K562 (cell line): ENCODE measurements at regions not wholly inside any gene's neighbourhood (a gene's known extent, or its start where the extent isn't known, plus 50 kb on each side); places are given as distances from the start of the nearest gene placed in this dataset.

Experiments
- ATAC-seq: fragments of 200-7000 bp; cut with Tn5 transposase; 3 replicates; pipeline ENCODE4 v1.9.1; 2020; ENCODE audit warnings: moderate library complexity
- BruUV-seq: library from RNA; stranded (reverse); fragments of 400-500 nt; replicated peaks from 2 replicates; lab custom pipeline; 2021; lab: Mats Ljungman, UMichigan
- CTCF ChIA-PET: fragments of 300-600 bp; formaldehyde crosslinking; extraction: SDS; loops from one replicate; lab custom pipeline; 2021; ENCODE audit warnings: low intra/inter-chr PET ratio; lab: Yijun Ruan, JAX
- POLR2A ChIA-PET: fragments of 300-600, 350-650 bp; sonication (Branson Sonifier 250); formaldehyde crosslinking; extraction: SDS; loops from one replicate; lab custom pipeline; 2021; ENCODE audit warnings: antibody characterized with exemption, inconsistent platforms; lab: Yijun Ruan, JAX
- DNase-seq, 4 experiments: peaks; one replicate each; pipeline versions ENCODE4 v3.0.0 to v3.0.0-alpha.2; 2011 to 2018; ENCODE audit warnings: low spot score in 3 of 4, mixed read lengths in 3 of 4; ENCODE audit errors: extremely low read depth in 1 of 4
- FAIRE-seq: peaks from 2 replicates; lab custom pipeline; 2011; peaks lifted over from hg19 to GRCh38; lab: Jason Lieb, UNC
- H2AFZ ChIP-seq: 2 replicates; pipeline ENCODE4 v1.6.0; 2011; ENCODE audit warnings: low read depth, low read length, control low read depth, inconsistent platforms
- H3K27ac ChIP-seq: fragments of 200-600 bp; 3 replicates; pipeline ENCODE4 v1.8.0; 2011; ENCODE audit warnings: low read depth, mild to moderate bottlenecking, control low read depth, inconsistent platforms, low read length, moderate library complexity, mixed read lengths; ENCODE audit errors: extremely low read depth
- H3K27me3 ChIP-seq, 2 experiments: fragments of 300-600 bp in 1 of 2; 2 replicates in 1 of 2; 3 replicates in 1 of 2; pipeline versions ENCODE4 v1.6.0 to v1.8.0; 2011; ENCODE audit warnings: inconsistent platforms in 2 of 2, low read length in 2 of 2, mild to moderate bottlenecking in 1 of 2, mixed read lengths in 1 of 2, moderate library complexity in 1 of 2; ENCODE audit not compliant: control insufficient read depth in 2 of 2, insufficient read depth in 2 of 2
- H3K36me3 ChIP-seq: fragments of 300-600 bp; 3 replicates; pipeline ENCODE4 v1.8.0; 2011; ENCODE audit warnings: mild to moderate bottlenecking, low read length, inconsistent platforms; ENCODE audit not compliant: control insufficient read depth, insufficient read depth
- H3K4me1 ChIP-seq, 2 experiments: fragments of 200-600 bp in 1 of 2; replicated peaks in 1 of 2; 2 replicates in 1 of 2; 3 replicates in 1 of 2; pipeline versions ENCODE4 v1.5.1 to v1.8.0; 2011; ENCODE audit warnings: inconsistent platforms in 2 of 2, low read length in 2 of 2, mild to moderate bottlenecking in 1 of 2, mixed read lengths in 1 of 2, moderate library complexity in 1 of 2; ENCODE audit not compliant: control insufficient read depth in 2 of 2, insufficient read depth in 2 of 2
- H3K4me2 ChIP-seq: 2 replicates; pipeline ENCODE4 v1.6.1; 2011; ENCODE audit warnings: low read length, control low read depth, inconsistent platforms, mixed read lengths; ENCODE audit not compliant: insufficient read depth
- H3K4me3 ChIP-seq: fragments of 200-600 bp; sonication (generic), shearing (Covaris generic); 2 replicates; pipeline ENCODE4 v1.5.1; 2016; ENCODE audit warnings: control low read depth, inconsistent platforms
- H3K79me2 ChIP-seq: fragments of 200-600 bp; 3 replicates; pipeline ENCODE4 v1.8.0; 2011; ENCODE audit warnings: low read length, inconsistent platforms; ENCODE audit not compliant: control insufficient read depth, insufficient read depth
- H3K9ac ChIP-seq, 2 experiments: 2 replicates each; pipeline versions ENCODE4 v1.6.0 to v1.6.1; 2011; ENCODE audit warnings: low read depth in 2 of 2, low read length in 2 of 2, control low read depth in 1 of 2, inconsistent platforms in 1 of 2, mild to moderate bottlenecking in 1 of 2, mixed read lengths in 1 of 2; ENCODE audit not compliant: insufficient read depth in 1 of 2
- H3K9me1 ChIP-seq: one replicate; pipeline ENCODE4 v1.6.0; 2011; ENCODE audit warnings: inconsistent platforms, mild to moderate bottlenecking, low read length, moderate library complexity; ENCODE audit not compliant: control insufficient read depth, insufficient read depth
- H3K9me3 ChIP-seq: replicated peaks from 2 replicates; pipeline ENCODE4 v1.5.1; 2011; ENCODE audit warnings: low read depth, low read length, inconsistent platforms; ENCODE audit not compliant: control insufficient read depth, insufficient read depth
- H4K20me1 ChIP-seq: replicated peaks from 2 replicates; pipeline ENCODE4 v1.6.1; 2011; ENCODE audit warnings: low read length, inconsistent platforms, mixed read lengths; ENCODE audit not compliant: control insufficient read depth, insufficient read depth
- DIDO1 ChIP-seq: fragments of 450-650 bp; IDR thresholded peaks from 2 replicates; pipeline ENCODE4 v1.6.1; 2016; ENCODE audit warnings: low read depth, missing biosample characterization, missing genetic modification characterization
- ID3 ChIP-seq, 2 experiments: fragments of 250-450 bp in 1 of 2; fragments of 450-650 bp in 1 of 2; sonication (Bioruptor Pico) in 1 of 2; IDR thresholded peaks; 2 replicates each; pipeline versions ENCODE4 v1.6.1 to v1.8.0; 2016 to 2021; ENCODE audit warnings: mild to moderate bottlenecking in 2 of 2, moderate library complexity in 2 of 2, missing compliant biosample characterization in 1 of 2, missing genetic modification characterization in 1 of 2
- KLF16 ChIP-seq: IDR thresholded peaks from 2 replicates; pipeline ENCODE4 v1.6.1; 2016; ENCODE audit warnings: antibody characterized with exemption
- NFRKB ChIP-seq: fragments of 450-650 bp; IDR thresholded peaks from 2 replicates; pipeline ENCODE4 v1.6.1; 2016; ENCODE audit warnings: low read depth
- NR0B1 ChIP-seq: fragments of 450-650 bp; IDR thresholded peaks from one replicate; pipeline ENCODE4 v1.6.1; 2018; ENCODE audit warnings: mild to moderate bottlenecking, moderate library complexity; ENCODE audit not compliant: partially characterized antibody
- NR2F6 ChIP-seq: fragments of 450-650 bp; formaldehyde crosslinking; IDR thresholded peaks from 2 replicates; pipeline ENCODE4 v1.4.0; 2020; ENCODE audit warnings: mild to moderate bottlenecking
- RFX1 ChIP-seq: fragments of 450-650 bp; IDR thresholded peaks from 2 replicates; pipeline ENCODE4 v1.6.1; 2016; ENCODE audit warnings: mild to moderate bottlenecking, moderate library complexity
- RHOXF2B ChIP-seq: fragments of 250-450 bp; sonication (Bioruptor Pico); conservative IDR thresholded peaks from 2 replicates; pipeline ENCODE4 v1.5.1; 2021
- SMAD3 ChIP-seq: fragments of 450-650 bp; formaldehyde crosslinking; conservative IDR thresholded peaks from 2 replicates; pipeline ENCODE4 v1.4.0; 2020; ENCODE audit warnings: mild to moderate bottlenecking
- TFAP4 ChIP-seq: sonication (generic); formaldehyde crosslinking; IDR thresholded peaks from 2 replicates; pipeline ENCODE4 v1.8.0; 2022; ENCODE audit warnings: missing genetic modification reagents, mild to moderate bottlenecking, moderate library complexity, borderline replicate concordance
- WGBS: fragments of 100-300 bp; shearing (Covaris generic); methylation state at CpG from one replicate; pipeline ENCODE4 v1.1.6; 2016; ENCODE audit warnings: low coverage, mixed read lengths; ENCODE audit not compliant: insufficient coverage; ENCODE audit errors: missing lambda C conversion rate; 5-methylcytosine and 5-hydroxymethylcytosine counted together
- in situ Hi-C: fragments of 300-500 bp; cut with MboI; formaldehyde crosslinking; loops from 4 replicates; pipeline ENCODE4 v1.15.0; 2018; ENCODE audit warnings: inconsistent platforms, mixed read lengths
- intact Hi-C: fragments of 100-400 bp; cut with micrococcal nuclease; formaldehyde crosslinking; loops from 2 replicates; pipeline ENCODE4 v1.14.2; 2022

DNA sequence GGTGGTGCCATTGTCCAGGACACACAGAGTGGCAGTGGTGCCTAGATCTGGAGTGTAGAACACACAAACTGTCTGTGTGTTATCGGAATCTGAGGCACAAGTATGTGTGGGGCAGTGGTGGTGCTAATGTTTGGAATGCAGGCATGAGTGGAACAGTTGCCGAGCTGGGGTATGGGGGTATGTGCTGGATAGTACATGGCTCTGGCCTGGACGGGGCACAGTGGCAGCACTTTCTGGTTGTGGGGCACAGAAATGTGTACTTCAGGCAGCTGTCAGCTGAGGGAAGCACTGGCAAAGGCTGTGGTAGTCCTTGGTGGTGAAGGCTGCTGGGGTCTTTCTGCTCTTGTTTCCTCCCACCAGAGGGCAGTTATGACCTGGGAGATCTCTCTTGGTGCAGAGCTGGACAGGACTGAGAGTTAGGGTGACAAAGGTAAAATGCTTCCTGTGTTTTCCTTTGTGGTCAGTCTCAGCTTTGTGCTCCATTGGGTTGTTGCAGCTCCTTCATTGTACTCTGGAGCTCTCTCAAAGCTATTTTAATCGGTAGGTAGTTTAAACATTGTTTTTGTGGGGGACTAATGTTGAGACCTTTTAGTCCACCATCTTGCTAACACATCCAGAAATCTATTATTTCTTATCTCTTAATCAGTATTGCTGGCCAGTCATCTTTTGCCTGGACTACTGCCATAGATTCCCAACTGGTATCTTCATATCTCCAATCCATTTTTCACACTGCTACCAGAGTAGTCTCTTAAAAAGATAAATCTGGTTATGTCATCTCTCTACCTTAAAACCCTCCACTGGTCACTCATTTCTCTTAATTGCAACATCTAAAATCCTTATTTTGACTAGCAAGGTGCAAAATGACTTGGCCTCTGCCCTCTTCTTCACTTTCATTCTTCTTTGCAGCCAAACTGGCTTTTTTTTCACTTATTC, 83.9 kb upstream of the NBPF4 start:
- H3K4me2 ChIP-seq, result no peak overlapping the region
- H3K27me3 ChIP-seq, result no peaks in the 10 kb centered on the region
- peaks cover 3 to 20% of the 10 kb centered on the region in 2 experiments; a peak in 4 of 5 replicates for H3K4me1 ChIP-seq
- in situ Hi-C loops (loop anchor here (10.0 to 25.0 kb wide), 2 partner anchors 110 to 113 kb away; no protein-coding TSS in a partner anchor), intact Hi-C loops (loop anchor here (1.0 kb wide), 1 partner anchor 243 kb away; no protein-coding TSS in a partner anchor)
- ATAC-seq (peak; percentile 95), DNase-seq (peak in 2 of 4 experiments; percentile 37 to 70), FAIRE-seq (no peak)
- peak overlapping the region in 1 of 2 experiments; percentile 4; a peak in 1 of 4 replicates for H3K9ac ChIP-seq
- peaks cover 51% of the 10 kb centered on the region for H3K79me2 ChIP-seq
- no peak overlapping the region for H2AFZ ChIP-seq
- 64% methylated on average over 4 of the region's 4 CpGs for WGBS
- H3K4me3 ChIP-seq, result no peak overlapping the region
- H3K9me3 ChIP-seq, result no peaks in the 10 kb centered on the region
- POLR2A ChIA-PET, result interaction anchor here (0.7 kb wide), 1 partner anchor 1205 kb away, joined by 4 read pairs; no protein-coding TSS in a partner anchor
- H3K36me3 ChIP-seq, result no peaks in the 10 kb centered on the region; the same call in 2 of the 3 replicates
- CTCF ChIA-PET, result no interaction called here
- no peaks in the 10 kb centered on the region for H4K20me1 ChIP-seq
- no peak overlapping the region; the same call in 2 of the 3 replicates for H3K27ac ChIP-seq
- no TSS peak for BruUV-seq
- no peaks in the 10 kb centered on the region for H3K9me1 ChIP-seq
- TF ChIP-seq SMAD3 (CRISPR knock-in tag) (no peak), KLF16 (no peak), RFX1 (no peak), NR0B1 (no peak), NR2F6 (CRISPR knock-in tag) (no peak), NFRKB (no peak), ID3 (CRISPR knock-in tag; IDR thresholded peaks at IDR 0.05) (no peak), ID3 (tag; IDR thresholded peaks at IDR 0.05) (no peak), DIDO1 (tag) (no peak), RHOXF2B (CRISPR knock-in tag) (no peak), TFAP4 (CRISPR knock-in tag) (peak; percentile 36; the same call in 1 of the 2 replicates)
